ENCODE measurements at regions not wholly inside any gene's neighbourhood (a gene's known extent, or its start where the extent isn't known, plus 50 kb on each side); places are given as distances from the start of the nearest gene placed in this dataset.

DNA sequence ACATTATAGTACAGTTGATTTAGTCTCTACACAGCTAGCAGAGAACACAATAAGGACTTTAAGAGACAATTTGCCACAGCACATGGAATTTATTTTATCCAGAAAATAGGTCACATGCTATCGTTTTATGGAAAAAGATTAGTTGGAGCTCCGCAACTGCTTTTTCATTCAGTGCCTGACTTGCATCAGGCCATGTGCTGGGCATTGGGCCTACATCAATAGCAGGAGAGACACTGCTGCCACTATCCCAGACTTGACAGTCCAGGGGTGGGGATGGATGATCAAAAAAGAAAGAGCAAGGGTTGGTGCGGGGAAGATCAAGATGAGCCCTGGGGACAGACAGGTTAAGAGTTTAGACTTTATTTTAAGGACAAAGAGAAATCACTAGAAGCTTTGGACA lies 75.2 kb upstream of the C3orf80 start:
- TF ChIP-seq, protein P1, sequence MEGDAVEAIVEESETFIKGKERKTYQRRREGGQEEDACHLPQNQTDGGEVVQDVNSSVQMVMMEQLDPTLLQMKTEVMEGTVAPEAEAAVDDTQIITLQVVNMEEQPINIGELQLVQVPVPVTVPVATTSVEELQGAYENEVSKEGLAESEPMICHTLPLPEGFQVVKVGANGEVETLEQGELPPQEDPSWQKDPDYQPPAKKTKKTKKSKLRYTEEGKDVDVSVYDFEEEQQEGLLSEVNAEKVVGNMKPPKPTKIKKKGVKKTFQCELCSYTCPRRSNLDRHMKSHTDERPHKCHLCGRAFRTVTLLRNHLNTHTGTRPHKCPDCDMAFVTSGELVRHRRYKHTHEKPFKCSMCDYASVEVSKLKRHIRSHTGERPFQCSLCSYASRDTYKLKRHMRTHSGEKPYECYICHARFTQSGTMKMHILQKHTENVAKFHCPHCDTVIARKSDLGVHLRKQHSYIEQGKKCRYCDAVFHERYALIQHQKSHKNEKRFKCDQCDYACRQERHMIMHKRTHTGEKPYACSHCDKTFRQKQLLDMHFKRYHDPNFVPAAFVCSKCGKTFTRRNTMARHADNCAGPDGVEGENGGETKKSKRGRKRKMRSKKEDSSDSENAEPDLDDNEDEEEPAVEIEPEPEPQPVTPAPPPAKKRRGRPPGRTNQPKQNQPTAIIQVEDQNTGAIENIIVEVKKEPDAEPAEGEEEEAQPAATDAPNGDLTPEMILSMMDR (IDR thresholded peaks at IDR 0.05; ENCODE audit: low read depth, low read length), result no peak
- H3K4me3 ChIP-seq (ENCODE audit: low read depth, low read length), result no peak overlapping the region

DNA sequence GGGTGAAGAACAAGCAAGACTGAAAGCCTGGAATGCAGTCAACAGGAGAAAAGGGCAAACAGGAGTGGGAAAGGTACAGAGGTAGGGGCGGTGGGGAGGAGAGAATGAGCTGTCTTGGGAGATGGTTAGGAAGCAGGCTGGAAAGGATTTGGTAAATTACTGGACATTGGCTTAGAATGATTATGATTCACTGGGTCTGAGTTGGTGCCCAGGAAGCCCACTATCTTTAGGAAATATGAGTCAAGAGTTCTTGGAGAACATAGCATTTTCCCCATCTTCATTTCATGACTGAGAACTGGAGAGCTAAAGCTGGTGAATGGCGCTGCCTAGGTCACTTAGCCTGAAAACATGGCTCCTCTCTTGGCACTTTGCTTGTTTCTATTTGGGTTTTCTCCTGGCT lies 74.7 kb upstream of the C3orf80 start:
- TF ChIP-seq, protein P1 (IDR thresholded peaks at IDR 0.05; ENCODE audit: low read depth, low read length), result no peak

DNA sequence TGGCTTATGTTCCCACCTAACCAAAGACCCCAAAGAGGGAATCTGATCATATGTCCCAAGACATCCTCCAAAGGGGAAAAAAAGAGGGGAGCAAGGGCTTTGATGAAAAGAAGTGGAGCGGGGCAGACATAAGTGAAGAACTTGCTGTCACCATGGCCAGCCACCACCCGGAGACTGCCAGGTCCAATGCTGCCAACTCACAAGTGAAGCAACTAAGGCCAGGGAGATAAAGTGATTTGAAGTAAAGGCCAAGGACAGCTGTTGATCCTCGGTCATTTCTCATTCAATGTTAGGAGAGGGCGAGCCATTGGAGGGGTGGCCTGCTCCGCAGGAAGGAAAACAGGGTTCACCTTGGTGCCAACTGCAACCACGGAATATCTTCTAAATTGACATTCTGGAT lies 72.6 kb upstream of the C3orf80 start:
- H3K4me3 ChIP-seq (ENCODE audit: low read depth, low read length), result no peak overlapping the region
- TF ChIP-seq, protein P1 (IDR thresholded peaks at IDR 0.05; ENCODE audit: low read depth, low read length), result no peak

More for the DNA sequence above, 74.7 kb upstream of the C3orf80 start:
- no peak overlapping the region for H3K4me3 ChIP-seq (ENCODE audit: low read depth, low read length)

DNA sequence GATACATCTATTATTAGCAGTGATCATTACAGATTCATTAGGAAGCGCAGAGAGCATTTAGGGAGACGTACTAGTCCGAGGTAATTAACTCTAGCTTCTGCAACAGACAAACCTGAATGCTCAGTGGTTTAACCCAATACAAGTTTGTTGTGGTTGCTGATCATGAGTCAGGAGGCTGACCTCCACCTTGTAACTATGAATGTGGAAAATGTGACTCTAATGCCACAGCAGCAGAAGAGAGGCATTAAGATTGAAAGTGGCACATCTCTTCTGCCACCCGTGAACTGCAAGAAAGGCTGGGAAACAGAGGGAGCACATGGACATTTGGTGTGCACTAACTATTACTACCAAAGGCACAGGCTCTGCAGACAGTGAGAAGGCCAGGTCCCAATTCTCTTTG lies 71.2 kb upstream of the C3orf80 start:
- H3K4me3 ChIP-seq (ENCODE audit: low read depth, low read length), result no peak overlapping the region
- TF ChIP-seq, protein P1 (IDR thresholded peaks at IDR 0.05; ENCODE audit: low read depth, low read length), result no peak

DNA sequence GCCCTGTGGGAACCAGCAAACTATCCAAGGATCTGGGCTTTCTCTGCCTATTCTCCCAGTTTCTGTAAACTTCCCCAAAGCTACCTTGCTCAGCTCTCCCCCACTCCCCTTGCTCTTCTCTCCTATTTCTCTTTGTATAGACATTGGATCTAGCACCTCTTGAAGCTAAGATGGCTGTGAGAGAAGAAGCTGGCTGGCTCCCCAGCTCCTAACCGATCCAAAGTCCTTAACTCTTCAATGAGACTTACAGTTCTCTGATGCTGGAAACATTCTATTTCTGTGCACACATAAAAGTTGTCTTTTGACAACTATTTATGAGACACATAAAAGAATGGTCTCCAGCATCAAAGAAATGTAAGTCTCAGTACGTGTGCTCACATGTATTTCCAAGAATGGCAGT lies 70.6 kb upstream of the C3orf80 start:
- H3K4me3 ChIP-seq (ENCODE audit: low read depth, low read length), result no peak overlapping the region
- TF ChIP-seq, protein P1 (IDR thresholded peaks at IDR 0.05; ENCODE audit: low read depth, low read length), result no peak

DNA sequence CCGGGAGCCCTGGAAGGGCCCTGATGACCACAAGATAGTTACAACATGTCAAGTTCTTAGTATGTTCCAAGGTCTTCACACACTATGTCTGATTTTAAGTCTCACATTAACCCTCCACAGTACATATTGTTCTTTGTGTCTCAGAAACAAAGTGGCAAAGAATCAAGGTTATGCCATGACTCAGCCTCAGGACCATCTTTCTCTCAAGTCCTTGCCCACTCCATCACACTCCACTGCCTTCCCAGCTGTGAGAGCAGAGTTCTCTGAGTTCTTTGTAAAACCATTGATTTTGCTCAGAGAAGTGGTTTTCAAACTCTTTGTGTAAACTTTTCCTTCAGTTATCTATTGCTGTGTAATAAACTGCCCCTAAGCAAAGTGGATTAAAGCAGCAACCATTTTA lies 67.9 kb upstream of the C3orf80 start:
- H3K4me3 ChIP-seq (ENCODE audit: low read depth, low read length), result no peak overlapping the region
- TF ChIP-seq, protein P1 (IDR thresholded peaks at IDR 0.05; ENCODE audit: low read depth, low read length), result no peak

DNA sequence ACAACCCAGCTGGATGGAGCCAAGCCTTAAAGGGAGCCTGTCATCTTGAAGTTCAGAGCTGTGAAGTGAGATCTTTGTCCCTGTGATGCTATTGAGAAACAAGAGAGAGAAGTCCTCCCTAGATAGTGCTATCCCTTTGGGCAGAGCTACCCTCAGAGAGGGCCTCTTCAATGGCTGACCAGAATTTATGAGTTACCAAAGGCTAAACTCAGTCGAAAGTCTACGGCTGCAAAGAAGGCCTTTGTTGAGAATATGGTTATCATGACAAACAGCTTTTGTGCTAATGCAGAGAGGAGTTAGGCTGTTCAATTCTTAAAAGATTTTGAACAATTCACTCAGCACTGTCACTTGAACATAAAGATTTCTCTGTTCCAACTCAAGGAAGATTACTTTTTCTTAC lies 65.9 kb upstream of the C3orf80 start:
- TF ChIP-seq, protein P1 (IDR thresholded peaks at IDR 0.05; ENCODE audit: low read depth, low read length), result no peak

More for the DNA sequence above, 65.9 kb upstream of the C3orf80 start:
- no peak overlapping the region for H3K4me3 ChIP-seq (ENCODE audit: low read depth, low read length)
